ENCODE measurements at regions not wholly inside any gene's neighbourhood (a gene's known extent, or its start where the extent isn't known, plus 50 kb on each side); places are given as distances from the start of the nearest gene placed in this dataset.

DNA sequence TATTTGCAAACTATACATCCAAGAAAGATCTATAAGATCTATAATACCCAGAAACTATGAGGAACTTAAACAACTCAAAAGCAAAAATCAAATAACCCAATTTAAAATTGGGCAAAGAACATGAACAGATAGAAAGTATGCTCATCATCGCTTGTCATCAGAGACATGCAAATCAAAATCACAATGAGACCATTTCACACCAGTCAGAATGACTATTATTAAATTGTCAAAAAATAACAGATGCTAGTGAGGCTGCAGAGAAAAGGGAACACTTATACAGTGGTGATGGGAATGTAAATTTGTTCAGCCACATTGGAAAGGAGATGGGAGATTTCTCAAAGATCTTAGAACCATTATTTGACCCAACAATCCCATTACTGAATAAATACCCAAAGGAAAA, 1451.7 kb upstream of the ADGRL3 start:
- TF ChIP-seq, protein P1, sequence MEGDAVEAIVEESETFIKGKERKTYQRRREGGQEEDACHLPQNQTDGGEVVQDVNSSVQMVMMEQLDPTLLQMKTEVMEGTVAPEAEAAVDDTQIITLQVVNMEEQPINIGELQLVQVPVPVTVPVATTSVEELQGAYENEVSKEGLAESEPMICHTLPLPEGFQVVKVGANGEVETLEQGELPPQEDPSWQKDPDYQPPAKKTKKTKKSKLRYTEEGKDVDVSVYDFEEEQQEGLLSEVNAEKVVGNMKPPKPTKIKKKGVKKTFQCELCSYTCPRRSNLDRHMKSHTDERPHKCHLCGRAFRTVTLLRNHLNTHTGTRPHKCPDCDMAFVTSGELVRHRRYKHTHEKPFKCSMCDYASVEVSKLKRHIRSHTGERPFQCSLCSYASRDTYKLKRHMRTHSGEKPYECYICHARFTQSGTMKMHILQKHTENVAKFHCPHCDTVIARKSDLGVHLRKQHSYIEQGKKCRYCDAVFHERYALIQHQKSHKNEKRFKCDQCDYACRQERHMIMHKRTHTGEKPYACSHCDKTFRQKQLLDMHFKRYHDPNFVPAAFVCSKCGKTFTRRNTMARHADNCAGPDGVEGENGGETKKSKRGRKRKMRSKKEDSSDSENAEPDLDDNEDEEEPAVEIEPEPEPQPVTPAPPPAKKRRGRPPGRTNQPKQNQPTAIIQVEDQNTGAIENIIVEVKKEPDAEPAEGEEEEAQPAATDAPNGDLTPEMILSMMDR (conservative IDR thresholded peaks at IDR 0.05; ENCODE audit: low read depth, low read length), result no peak
- TF ChIP-seq EZH2phosphoT487 (IDR thresholded peaks at IDR 0.05; ENCODE audit: borderline replicate concordance, low read length), result no peak
- no peak for TF ChIP-seq EZH2 (IDR thresholded peaks at IDR 0.05; ENCODE audit: low read length, unreplicated experiment)

Data from PC-3 (cell line).